CD4-positive, alpha-beta T cell treated with Interleukin-10 for 1 hour (primary cell): ENCODE measurements at regions not wholly inside any gene's neighbourhood (a gene's known extent, or its start where the extent isn't known, plus 50 kb on each side); places are given as distances from the start of the nearest gene placed in this dataset.

Source experiments
- DNase-seq: peaks from one replicate; pipeline ENCODE4 v3.0.0-alpha.2; 2020

- DNase-seq, result no peak
Observed at GRCh38 chr6:147823936-147824335, 315.4 kb downstream of the SAMD5 start.

GRCh38 chr6:147825848-147826247 is 317.4 kb downstream of the SAMD5 start:
- no peak for DNase-seq

- DNase-seq, result no peak
Observed at GRCh38 chr6:147826698-147827097, 318.2 kb downstream of the SAMD5 start.

- no peak for DNase-seq
Observed at GRCh38 chr6:147829418-147829817, 320.9 kb downstream of the SAMD5 start.

GRCh38 chr6:147829835-147830234 is 321.3 kb downstream of the SAMD5 start:
- DNase-seq, result no peak

GRCh38 chr6:147831356-147831755 is 322.9 kb downstream of the SAMD5 start:
- DNase-seq, result no peak

- no peak for DNase-seq
Observed at GRCh38 chr6:147833607-147834006, 325.1 kb downstream of the SAMD5 start.

GRCh38 chr6:147834084-147834776 is 325.7 kb downstream of the SAMD5 start:
- DNase-seq, result no peak

- DNase-seq, result no peak
Observed at GRCh38 chr6:147837540-147837939, 329.1 kb downstream of the SAMD5 start.

GRCh38 chr6:147839708-147840610 is 331.5 kb downstream of the SAMD5 start:
- no peak for DNase-seq

- no peak for DNase-seq
Observed at GRCh38 chr6:147841547-147842148, 333.2 kb downstream of the SAMD5 start.

- no peak for DNase-seq
Observed at GRCh38 chr6:147849401-147850330, 341.2 kb downstream of the SAMD5 start.

GRCh38 chr6:147852772-147853171 is 344.3 kb downstream of the SAMD5 start:
- DNase-seq, result no peak

GRCh38 chr6:147853574-147853973 is 345.1 kb downstream of the SAMD5 start:
- DNase-seq, result no peak

GRCh38 chr6:147855803-147856482 is 347.5 kb downstream of the SAMD5 start:
- DNase-seq, result no peak

- no peak for DNase-seq
Observed at GRCh38 chr6:147856687-147857086, 348.2 kb downstream of the SAMD5 start.

GRCh38 chr6:147858421-147858820 is 349.9 kb downstream of the SAMD5 start:
- DNase-seq, result no peak

GRCh38 chr6:147859071-147859470 is 350.6 kb downstream of the SAMD5 start:
- no peak for DNase-seq

- DNase-seq, result no peak
Observed at GRCh38 chr6:147861696-147862095, 353.2 kb downstream of the SAMD5 start.

GRCh38 chr6:147867433-147868226 is 359.1 kb downstream of the SAMD5 start:
- DNase-seq, result no peak
